ENCODE measurements at regions not wholly inside any gene's neighbourhood (a gene's known extent, or its start where the extent isn't known, plus 50 kb on each side); places are given as distances from the start of the nearest gene placed in this dataset.

DNA sequence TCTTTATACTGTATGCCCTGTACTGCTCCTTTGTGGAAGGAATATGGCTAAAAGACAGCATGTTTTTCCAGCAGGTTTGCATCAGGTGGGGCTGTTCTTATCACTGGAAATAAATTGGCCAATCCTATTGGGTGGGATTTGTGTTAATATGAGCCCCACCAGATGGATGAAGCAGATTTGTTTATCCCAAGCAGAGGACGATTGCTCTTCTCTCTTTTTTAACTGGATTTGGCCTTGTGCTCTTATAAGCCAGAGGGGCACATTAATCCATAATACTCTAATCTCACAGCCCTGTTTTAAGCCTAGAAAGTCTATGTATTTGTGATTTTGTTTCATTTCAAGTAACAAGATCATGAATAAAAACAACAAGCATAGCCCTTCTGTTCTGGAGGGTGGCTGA is 240.1 kb upstream of the ADARB2 start:
- Mint-ChIP-seq H3K4me1 (ENCODE audit: insufficient read depth, unreplicated experiment) (peaks cover 22% of the 10 kb centered on the region), H3K27me3 (ENCODE audit: insufficient read depth, unreplicated experiment) (no peaks in the 10 kb centered on the region), H3K27ac (ENCODE audit: low read depth, unreplicated experiment) (no peak overlapping the region), H3K9me3 (ENCODE audit: unreplicated experiment) (peaks cover 17% of the 10 kb centered on the region), H3K4me3 (ENCODE audit: unreplicated experiment) (no peak overlapping the region), H3K36me3 (ENCODE audit: insufficient read depth, unreplicated experiment) (peaks cover 6% of the 10 kb centered on the region)
- intact Hi-C loops (cut with micrococcal nuclease), result loop anchor here (10.0 kb wide), 2 partner anchors 243 to 247 kb away; partner anchors contain the start of gene ADARB2
- BruUV-seq (replicated peaks), result no TSS peak
- TF ChIP-seq, protein P1, sequence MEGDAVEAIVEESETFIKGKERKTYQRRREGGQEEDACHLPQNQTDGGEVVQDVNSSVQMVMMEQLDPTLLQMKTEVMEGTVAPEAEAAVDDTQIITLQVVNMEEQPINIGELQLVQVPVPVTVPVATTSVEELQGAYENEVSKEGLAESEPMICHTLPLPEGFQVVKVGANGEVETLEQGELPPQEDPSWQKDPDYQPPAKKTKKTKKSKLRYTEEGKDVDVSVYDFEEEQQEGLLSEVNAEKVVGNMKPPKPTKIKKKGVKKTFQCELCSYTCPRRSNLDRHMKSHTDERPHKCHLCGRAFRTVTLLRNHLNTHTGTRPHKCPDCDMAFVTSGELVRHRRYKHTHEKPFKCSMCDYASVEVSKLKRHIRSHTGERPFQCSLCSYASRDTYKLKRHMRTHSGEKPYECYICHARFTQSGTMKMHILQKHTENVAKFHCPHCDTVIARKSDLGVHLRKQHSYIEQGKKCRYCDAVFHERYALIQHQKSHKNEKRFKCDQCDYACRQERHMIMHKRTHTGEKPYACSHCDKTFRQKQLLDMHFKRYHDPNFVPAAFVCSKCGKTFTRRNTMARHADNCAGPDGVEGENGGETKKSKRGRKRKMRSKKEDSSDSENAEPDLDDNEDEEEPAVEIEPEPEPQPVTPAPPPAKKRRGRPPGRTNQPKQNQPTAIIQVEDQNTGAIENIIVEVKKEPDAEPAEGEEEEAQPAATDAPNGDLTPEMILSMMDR (IDR thresholded peaks at IDR 0.05; ENCODE audit: unreplicated experiment), result no peak
- CTCF ChIA-PET, result interaction anchor here (0.7 kb wide), 1 partner anchor 237 kb away, joined by 3 read pairs; no protein-coding TSS in a partner anchor
- POLR2A ChIA-PET, result interaction anchor here (0.6 to 2.6 kb wide), 5 partner anchors 9 to 305 kb away, joined by 3 to 13 read pairs (median 7); no protein-coding TSS in a partner anchor
- no peak for DNase-seq (ENCODE audit: unreplicated experiment)

DNA sequence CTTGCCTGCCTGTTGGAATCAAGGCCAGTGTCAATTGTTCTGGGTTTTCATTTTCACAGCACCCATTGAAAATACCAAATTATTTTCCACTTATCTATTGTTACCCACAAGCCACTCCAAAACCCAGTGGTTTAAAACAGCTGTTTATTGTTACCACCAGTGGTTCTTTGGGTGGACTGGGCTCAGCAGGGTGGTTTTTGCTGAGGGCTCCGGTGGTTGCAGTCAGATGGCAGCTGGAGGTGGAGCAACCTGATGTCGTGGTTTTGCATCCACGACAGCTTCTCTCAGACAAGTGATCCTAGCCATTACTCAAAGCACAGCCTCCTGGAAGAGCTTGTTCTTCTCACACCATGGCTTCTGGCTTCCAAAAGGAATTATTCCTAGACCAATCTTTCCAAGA is 235.1 kb upstream of the ADARB2 start:
- Mint-ChIP-seq H3K9me3 (ENCODE audit: unreplicated experiment) (no peaks in the 10 kb centered on the region), H3K4me3 (ENCODE audit: unreplicated experiment) (no peak overlapping the region), H3K27ac (ENCODE audit: low read depth, unreplicated experiment) (no peak overlapping the region), H3K27me3 (ENCODE audit: insufficient read depth, unreplicated experiment) (no peaks in the 10 kb centered on the region), H3K36me3 (ENCODE audit: insufficient read depth, unreplicated experiment) (peaks cover 6% of the 10 kb centered on the region), H3K4me1 (ENCODE audit: insufficient read depth, unreplicated experiment) (peaks cover 24% of the 10 kb centered on the region)
- intact Hi-C loops (cut with micrococcal nuclease), result loop anchor here (10.0 kb wide), 2 partner anchors 238 to 252 kb away; partner anchors contain the start of gene ADARB2
- no TSS peak for BruUV-seq (replicated peaks)
- POLR2A ChIA-PET, result no interaction called here
- TF ChIP-seq, protein P1 (IDR thresholded peaks at IDR 0.05; ENCODE audit: unreplicated experiment), result no peak
- CTCF ChIA-PET, result interaction anchor here (0.8 kb wide), 1 partner anchor 18 kb away, joined by 3 read pairs; no protein-coding TSS in a partner anchor
- DNase-seq (ENCODE audit: unreplicated experiment), result no peak

DNA sequence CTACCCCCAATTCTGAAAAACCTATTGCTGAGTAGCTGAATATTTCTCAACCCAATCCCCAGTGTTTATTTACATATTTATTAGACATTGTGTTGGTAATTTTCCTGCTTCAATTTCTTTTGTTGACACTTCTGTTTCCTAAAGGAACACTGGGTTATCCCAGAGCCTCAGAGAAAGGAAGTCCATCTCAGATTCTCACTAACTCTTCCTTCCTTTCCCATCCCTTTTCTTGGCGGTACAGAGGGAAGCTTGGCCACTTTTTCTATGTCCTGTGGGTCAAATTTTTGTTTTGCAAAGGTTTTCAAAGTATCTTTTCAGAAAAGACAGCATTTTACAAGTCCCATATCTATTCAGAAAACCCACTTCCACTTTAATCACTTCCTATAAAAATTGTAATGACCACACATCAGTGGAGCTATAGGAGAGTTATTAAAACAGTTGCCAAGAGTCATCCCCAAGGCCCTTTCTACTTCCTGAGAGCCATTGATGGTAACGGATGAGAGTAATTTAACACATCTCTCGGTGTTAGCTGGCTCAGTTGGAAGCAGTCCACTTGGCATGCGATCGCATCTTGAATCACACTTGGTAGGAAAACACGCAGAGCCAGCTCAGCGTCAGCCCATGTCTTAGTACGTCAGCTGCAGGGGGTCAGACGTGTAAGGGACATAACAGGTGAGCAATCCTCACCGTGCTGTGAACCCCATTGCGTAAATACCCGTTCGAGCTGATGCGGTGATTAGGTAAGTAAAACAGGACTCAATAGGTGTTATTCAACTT is 231.1 kb upstream of the ADARB2 start:
- H3K4me1 Mint-ChIP-seq (ENCODE audit: insufficient read depth, unreplicated experiment), result peaks cover 40% of the 10 kb centered on the region
- TF ChIP-seq, protein P1 (IDR thresholded peaks at IDR 0.05; ENCODE audit: unreplicated experiment), result no peak
- H3K4me3 Mint-ChIP-seq (ENCODE audit: unreplicated experiment), result no peak overlapping the region
- ChIA-PET CTCF (interaction anchor here (0.5 to 1.0 kb wide), 6 partner anchors 18 to 357 kb away, joined by 3 to 5 read pairs (median 3); no protein-coding TSS in a partner anchor), POLR2A (interaction anchor here (0.7 to 3.1 kb wide), 8 partner anchors 9 to 293 kb away, joined by 3 to 17 read pairs (median 3); partner anchors contain the start of gene ADARB2)
- H3K27me3 Mint-ChIP-seq (ENCODE audit: insufficient read depth, unreplicated experiment), result no peaks in the 10 kb centered on the region
- DNase-seq (ENCODE audit: unreplicated experiment), result peak; percentile 98
- H3K9me3 Mint-ChIP-seq (ENCODE audit: unreplicated experiment), result no peaks in the 10 kb centered on the region
- no peaks in the 10 kb centered on the region for H3K36me3 Mint-ChIP-seq (ENCODE audit: insufficient read depth, unreplicated experiment)
- H3K27ac Mint-ChIP-seq (ENCODE audit: low read depth, unreplicated experiment), result peak overlapping the region; percentile 36
- no TSS peak for BruUV-seq (replicated peaks)
- intact Hi-C loops (cut with micrococcal nuclease), result loop anchor here (2.0 kb wide), 1 partner anchor 154 kb away; no protein-coding TSS in a partner anchor

DNA sequence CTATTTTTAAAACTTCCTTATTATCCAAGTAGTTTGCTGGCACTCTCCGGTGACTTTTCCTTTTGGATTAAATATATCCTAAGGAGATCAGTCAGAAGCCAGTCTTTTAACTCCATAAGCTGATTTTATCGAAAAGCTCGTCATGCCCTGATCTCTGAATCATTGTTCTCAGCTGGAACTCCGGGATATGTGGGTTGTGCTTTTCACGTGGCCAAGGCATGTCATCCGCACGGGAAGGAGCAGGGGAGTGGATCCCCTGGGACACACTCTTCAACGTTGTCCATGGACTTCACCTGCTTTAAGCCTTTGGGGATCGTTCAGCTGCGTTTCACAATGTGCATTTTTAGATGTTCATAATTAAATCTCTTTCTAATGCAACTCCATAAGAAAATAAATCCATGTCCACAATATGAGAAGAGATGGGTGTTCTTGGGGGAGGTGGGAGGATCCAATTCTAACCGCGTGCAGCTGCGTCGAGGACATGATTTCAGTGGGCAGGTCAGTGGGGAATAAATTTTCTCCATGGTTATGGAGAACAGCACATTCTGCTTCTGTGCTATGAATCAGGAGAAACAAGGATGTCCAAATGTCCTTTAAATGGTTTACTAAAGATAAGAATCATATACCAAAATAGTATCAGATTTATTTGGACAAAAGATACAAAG is 229.5 kb upstream of the ADARB2 start:
- Mint-ChIP-seq H3K4me3 (ENCODE audit: unreplicated experiment) (no peak overlapping the region), H3K4me1 (ENCODE audit: insufficient read depth, unreplicated experiment) (peaks cover 32% of the 10 kb centered on the region)
- DNase-seq (ENCODE audit: unreplicated experiment), result no peak

More for the DNA sequence above, 229.5 kb upstream of the ADARB2 start:
- no TSS peak for BruUV-seq (replicated peaks)
- intact Hi-C loops (cut with micrococcal nuclease), result no loop called here
- Mint-ChIP-seq H3K27me3 (ENCODE audit: insufficient read depth, unreplicated experiment) (no peaks in the 10 kb centered on the region), H3K36me3 (ENCODE audit: insufficient read depth, unreplicated experiment) (no peaks in the 10 kb centered on the region), H3K9me3 (ENCODE audit: unreplicated experiment) (no peaks in the 10 kb centered on the region), H3K27ac (ENCODE audit: low read depth, unreplicated experiment) (no peak overlapping the region)
- POLR2A ChIA-PET, result interaction anchor here (1.1 to 3.1 kb wide), 5 partner anchors 8 to 154 kb away, joined by 3 to 17 read pairs (median 11); no protein-coding TSS in a partner anchor
- TF ChIP-seq, protein P1 (IDR thresholded peaks at IDR 0.05; ENCODE audit: unreplicated experiment), result no peak
- CTCF ChIA-PET, result interaction anchor here (0.7 kb wide), 2 partner anchors 12 to 832 kb away, joined by 3 read pairs; no protein-coding TSS in a partner anchor

Data from MCF 10A (cell line).